K562 (cell line): ENCODE measurements at regions not wholly inside any gene's neighbourhood (a gene's known extent, or its start where the extent isn't known, plus 50 kb on each side); places are given as distances from the start of the nearest gene placed in this dataset.
A peak's percentile ranks its signal among the peaks of the same experiment; 100 is the strongest.

Experiments used
- ATAC-seq: fragments of 200-7000 bp; cut with Tn5 transposase; 3 replicates; pipeline ENCODE4 v1.9.1; 2020; ENCODE audit warnings: moderate library complexity
- BruUV-seq: library from RNA; stranded (reverse); fragments of 400-500 nt; replicated peaks from 2 replicates; lab custom pipeline; 2021; lab: Mats Ljungman, UMichigan
- CTCF ChIA-PET: fragments of 300-600 bp; formaldehyde crosslinking; extraction: SDS; loops from one replicate; lab custom pipeline; 2021; ENCODE audit warnings: low intra/inter-chr PET ratio; lab: Yijun Ruan, JAX
- POLR2A ChIA-PET: fragments of 300-600, 350-650 bp; sonication (Branson Sonifier 250); formaldehyde crosslinking; extraction: SDS; loops from one replicate; lab custom pipeline; 2021; ENCODE audit warnings: antibody characterized with exemption, inconsistent platforms; lab: Yijun Ruan, JAX
- DNase-seq, 4 experiments: peaks; one replicate each; pipeline versions ENCODE4 v3.0.0 to v3.0.0-alpha.2; 2011 to 2018; ENCODE audit warnings: low spot score in 3 of 4, mixed read lengths in 3 of 4; ENCODE audit errors: extremely low read depth in 1 of 4
- FAIRE-seq: peaks from 2 replicates; lab custom pipeline; 2011; peaks lifted over from hg19 to GRCh38; lab: Jason Lieb, UNC
- H2AFZ ChIP-seq: 2 replicates; pipeline ENCODE4 v1.6.0; 2011; ENCODE audit warnings: low read depth, low read length, control low read depth, inconsistent platforms
- H3K27ac ChIP-seq: fragments of 200-600 bp; 3 replicates; pipeline ENCODE4 v1.8.0; 2011; ENCODE audit warnings: low read depth, mild to moderate bottlenecking, control low read depth, inconsistent platforms, low read length, moderate library complexity, mixed read lengths; ENCODE audit errors: extremely low read depth
- H3K27me3 ChIP-seq, 2 experiments: fragments of 300-600 bp in 1 of 2; 2 replicates in 1 of 2; 3 replicates in 1 of 2; pipeline versions ENCODE4 v1.6.0 to v1.8.0; 2011; ENCODE audit warnings: inconsistent platforms in 2 of 2, low read length in 2 of 2, mild to moderate bottlenecking in 1 of 2, mixed read lengths in 1 of 2, moderate library complexity in 1 of 2; ENCODE audit not compliant: control insufficient read depth in 2 of 2, insufficient read depth in 2 of 2
- H3K36me3 ChIP-seq: fragments of 300-600 bp; 3 replicates; pipeline ENCODE4 v1.8.0; 2011; ENCODE audit warnings: mild to moderate bottlenecking, low read length, inconsistent platforms; ENCODE audit not compliant: control insufficient read depth, insufficient read depth
- H3K4me1 ChIP-seq, 2 experiments: fragments of 200-600 bp in 1 of 2; replicated peaks in 1 of 2; 2 replicates in 1 of 2; 3 replicates in 1 of 2; pipeline versions ENCODE4 v1.5.1 to v1.8.0; 2011; ENCODE audit warnings: inconsistent platforms in 2 of 2, low read length in 2 of 2, mild to moderate bottlenecking in 1 of 2, mixed read lengths in 1 of 2, moderate library complexity in 1 of 2; ENCODE audit not compliant: control insufficient read depth in 2 of 2, insufficient read depth in 2 of 2
- H3K4me2 ChIP-seq: 2 replicates; pipeline ENCODE4 v1.6.1; 2011; ENCODE audit warnings: low read length, control low read depth, inconsistent platforms, mixed read lengths; ENCODE audit not compliant: insufficient read depth
- H3K4me3 ChIP-seq: fragments of 200-600 bp; sonication (generic), shearing (Covaris generic); 2 replicates; pipeline ENCODE4 v1.5.1; 2016; ENCODE audit warnings: control low read depth, inconsistent platforms
- H3K79me2 ChIP-seq: fragments of 200-600 bp; 3 replicates; pipeline ENCODE4 v1.8.0; 2011; ENCODE audit warnings: low read length, inconsistent platforms; ENCODE audit not compliant: control insufficient read depth, insufficient read depth
- H3K9ac ChIP-seq, 2 experiments: 2 replicates each; pipeline versions ENCODE4 v1.6.0 to v1.6.1; 2011; ENCODE audit warnings: low read depth in 2 of 2, low read length in 2 of 2, control low read depth in 1 of 2, inconsistent platforms in 1 of 2, mild to moderate bottlenecking in 1 of 2, mixed read lengths in 1 of 2; ENCODE audit not compliant: insufficient read depth in 1 of 2
- H3K9me1 ChIP-seq: one replicate; pipeline ENCODE4 v1.6.0; 2011; ENCODE audit warnings: inconsistent platforms, mild to moderate bottlenecking, low read length, moderate library complexity; ENCODE audit not compliant: control insufficient read depth, insufficient read depth
- H3K9me3 ChIP-seq: replicated peaks from 2 replicates; pipeline ENCODE4 v1.5.1; 2011; ENCODE audit warnings: low read depth, low read length, inconsistent platforms; ENCODE audit not compliant: control insufficient read depth, insufficient read depth
- H4K20me1 ChIP-seq: replicated peaks from 2 replicates; pipeline ENCODE4 v1.6.1; 2011; ENCODE audit warnings: low read length, inconsistent platforms, mixed read lengths; ENCODE audit not compliant: control insufficient read depth, insufficient read depth
- ESRRB ChIP-seq: fragments of 250-450 bp; sonication (Bioruptor Pico); IDR thresholded peaks from 2 replicates; pipeline ENCODE4 v1.5.0; 2020; ENCODE audit warnings: mild to moderate bottlenecking, moderate library complexity, borderline replicate concordance
- FOSL1 ChIP-seq: fragments of 200-800 bp; sonication (Bioruptor generic); conservative IDR thresholded peaks from 2 replicates; pipeline ENCODE4 v1.6.1; 2016; ENCODE audit warnings: missing genetic modification characterization, missing compliant biosample characterization
- FOXM1 ChIP-seq, 2 experiments: fragments of 450-650 bp in 1 of 2; sonication (generic) in 1 of 2; formaldehyde crosslinking in 1 of 2; IDR thresholded peaks; 2 replicates each; pipeline versions ENCODE4 v1.6.1 to v1.9.0; 2017 to 2022; ENCODE audit warnings: low read depth in 2 of 2, mild to moderate bottlenecking in 2 of 2, missing genetic modification reagents in 1 of 2, moderate library complexity in 1 of 2
- POLR2B ChIP-seq: fragments of 450-650 bp; IDR thresholded peaks from 2 replicates; pipeline ENCODE4 v1.6.1; 2018; ENCODE audit warnings: low read depth; ENCODE audit not compliant: partially characterized antibody
- SRF ChIP-seq, 2 experiments: fragments of 250-450, 450-650 bp in 1 of 2; sonication (Bioruptor Pico) in 1 of 2; sonication (generic) in 1 of 2; formaldehyde crosslinking; IDR thresholded peaks; 2 replicates each; pipeline versions ENCODE4 v1.5.0 to v1.5.1; 2020 to 2022; ENCODE audit warnings: mild to moderate bottlenecking in 1 of 2, missing genetic modification reagents in 1 of 2
- TARDBP ChIP-seq: fragments of 450-650 bp; IDR thresholded peaks from 2 replicates; pipeline ENCODE4 v1.6.1; 2016
- TGIF2 ChIP-seq: sonication (generic); formaldehyde crosslinking; IDR thresholded peaks from 2 replicates; pipeline ENCODE4 v1.8.1; 2022; ENCODE audit warnings: mild to moderate bottlenecking, missing genetic modification reagents, moderate library complexity
- TSC22D4 ChIP-seq: fragments of 450-650 bp; IDR thresholded peaks from 2 replicates; pipeline ENCODE4 v1.6.1; 2016; ENCODE audit warnings: missing genetic modification characterization, missing biosample characterization, control low read depth
- ZNF41 ChIP-seq: fragments of 250-450 bp; sonication (Bioruptor Pico); conservative IDR thresholded peaks from 2 replicates; pipeline ENCODE4 v1.4.0; 2020; ENCODE audit warnings: mild to moderate bottlenecking
- ZNF609 ChIP-seq: sonication (generic); formaldehyde crosslinking; IDR thresholded peaks from 2 replicates; pipeline ENCODE4 v1.8.1; 2023; ENCODE audit warnings: missing genetic modification reagents, mild to moderate bottlenecking, borderline replicate concordance
- ZNF76 ChIP-seq: fragments of 250-450 bp; sonication (Bioruptor Pico); IDR thresholded peaks from 2 replicates; pipeline ENCODE4 v1.4.0; 2020; ENCODE audit warnings: mild to moderate bottlenecking, moderate library complexity, borderline replicate concordance
- ZSCAN29 ChIP-seq: fragments of 450-650 bp; IDR thresholded peaks from 2 replicates; pipeline ENCODE4 v1.6.1; 2017
- WGBS: fragments of 100-300 bp; shearing (Covaris generic); methylation state at CpG from one replicate; pipeline ENCODE4 v1.1.6; 2016; ENCODE audit warnings: low coverage, mixed read lengths; ENCODE audit not compliant: insufficient coverage; ENCODE audit errors: missing lambda C conversion rate; 5-methylcytosine and 5-hydroxymethylcytosine counted together
- in situ Hi-C: fragments of 300-500 bp; cut with MboI; formaldehyde crosslinking; loops from 4 replicates; pipeline ENCODE4 v1.15.0; 2018; ENCODE audit warnings: inconsistent platforms, mixed read lengths
- intact Hi-C: fragments of 100-400 bp; cut with micrococcal nuclease; formaldehyde crosslinking; loops from 2 replicates; pipeline ENCODE4 v1.14.2; 2022

- no peak for TF ChIP-seq ZNF76
- no peak for TF ChIP-seq ZSCAN29
- TF ChIP-seq FOSL1 (tag) = peak; percentile 84
- no peak for TF ChIP-seq SRF (CRISPR knock-in tag; IDR thresholded peaks at IDR 0.05)
- TF ChIP-seq ESRRB (CRISPR knock-in tag) = no peak
- TF ChIP-seq FOXM1 (IDR thresholded peaks at IDR 0.05; ENCODE audit: low read depth) = no peak
- TF ChIP-seq FOXM1 (CRISPR knock-in tag; IDR thresholded peaks at IDR 0.05; ENCODE audit: low read depth) = no peak
- TF ChIP-seq TSC22D4 (tag) = no peak
Observed at GRCh38 chr6:37576336-37576737, 76.6 kb upstream of the CCDC167 start (continued).

DNA sequence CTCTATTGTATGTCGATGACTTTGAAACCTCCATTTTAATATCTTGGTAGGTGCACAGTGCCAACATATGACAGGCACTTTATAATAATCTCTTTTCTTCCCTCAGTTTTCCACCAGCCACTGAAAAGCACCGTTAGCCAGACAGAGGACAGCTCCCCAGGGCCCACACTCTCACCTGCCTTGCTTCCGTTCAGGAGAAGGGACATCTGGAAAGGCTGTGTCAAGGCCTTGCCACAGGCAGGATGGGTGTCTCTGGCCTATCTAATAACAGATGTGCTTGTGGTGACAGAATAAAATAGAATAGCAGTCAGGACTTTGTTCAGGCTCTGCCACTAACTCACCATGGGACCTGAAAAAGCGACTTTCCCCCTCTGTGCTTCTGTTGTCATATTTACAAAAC is 75.5 kb upstream of the CCDC167 start:
- no TSS peak for BruUV-seq
- Histone ChIP-seq H2AFZ (no peak overlapping the region), H3K79me2 (no peaks in the 10 kb centered on the region), H3K9me1 (no peaks in the 10 kb centered on the region), H3K4me1 (peaks cover 0 to 10% of the 10 kb centered on the region in 2 experiments; a peak in 3 of 5 replicates), H3K9ac (no peak overlapping the region), H3K4me2 (no peak overlapping the region), H3K27ac (no peak overlapping the region), H4K20me1 (peaks cover 15% of the 10 kb centered on the region), H3K4me3 (no peak overlapping the region), H3K9me3 (no peaks in the 10 kb centered on the region), H3K36me3 (no peaks in the 10 kb centered on the region), H3K27me3 (peaks cover 57 to 71% of the 10 kb centered on the region in 2 experiments)
- TF ChIP-seq ZNF609 (CRISPR knock-in tag) = no peak
- TF ChIP-seq POLR2B = no peak
- no peak for TF ChIP-seq TARDBP
- no peak for TF ChIP-seq TGIF2
- no peak for TF ChIP-seq ZNF41 (CRISPR knock-in tag)
- POLR2A ChIA-PET = interaction anchor here (0.6 to 3.1 kb wide), 2 partner anchors 10 to 12 kb away, joined by 3 to 14 read pairs; no protein-coding TSS in a partner anchor
- WGBS = 5% methylated on average over 4 of the region's 4 CpGs
- no peak for ATAC-seq
- in situ Hi-C loops (no loop called here), intact Hi-C loops (no loop called here)
- no peak for DNase-seq
- no peak for FAIRE-seq
- CTCF ChIA-PET = no interaction called here
